ENCODE measurements at regions not wholly inside any gene's neighbourhood (a gene's known extent, or its start where the extent isn't known, plus 50 kb on each side); places are given as distances from the start of the nearest gene placed in this dataset.

DNA sequence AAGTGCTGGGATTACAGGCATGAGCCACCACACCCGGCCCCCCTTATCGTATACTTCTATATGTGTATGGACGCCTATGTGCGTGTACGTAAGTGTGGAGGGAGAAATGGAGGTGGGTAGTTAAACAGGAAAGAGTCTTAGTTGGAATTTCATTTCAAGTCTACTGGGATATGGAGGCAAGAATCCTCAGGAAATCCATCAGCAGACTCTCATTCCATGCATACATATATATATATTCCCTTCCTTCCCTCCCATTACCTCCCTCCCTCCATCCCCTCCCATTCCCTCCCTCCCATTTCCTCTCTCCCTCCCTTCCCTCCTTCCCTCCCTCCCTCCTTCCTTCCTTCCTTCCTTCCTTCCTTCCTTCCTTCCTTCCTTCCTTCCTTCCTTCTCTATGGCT, 391.7 kb upstream of the RBFOX1 start:
- no peaks in the 10 kb centered on the region for H3K36me3 ChIP-seq
- no peak for DNase-seq (ENCODE audit: extremely low spot score in 2 of 2)
- no peaks in the 10 kb centered on the region for H3K9me3 ChIP-seq
- TF ChIP-seq POLR2AphosphoS5 (IDR thresholded peaks at IDR 0.05; ENCODE audit: insufficient read depth in 1 of 2, low read depth in 1 of 2) = no peak
- TF ChIP-seq POLR2A (IDR thresholded peaks at IDR 0.05) = no peak
- TF ChIP-seq, protein P1, sequence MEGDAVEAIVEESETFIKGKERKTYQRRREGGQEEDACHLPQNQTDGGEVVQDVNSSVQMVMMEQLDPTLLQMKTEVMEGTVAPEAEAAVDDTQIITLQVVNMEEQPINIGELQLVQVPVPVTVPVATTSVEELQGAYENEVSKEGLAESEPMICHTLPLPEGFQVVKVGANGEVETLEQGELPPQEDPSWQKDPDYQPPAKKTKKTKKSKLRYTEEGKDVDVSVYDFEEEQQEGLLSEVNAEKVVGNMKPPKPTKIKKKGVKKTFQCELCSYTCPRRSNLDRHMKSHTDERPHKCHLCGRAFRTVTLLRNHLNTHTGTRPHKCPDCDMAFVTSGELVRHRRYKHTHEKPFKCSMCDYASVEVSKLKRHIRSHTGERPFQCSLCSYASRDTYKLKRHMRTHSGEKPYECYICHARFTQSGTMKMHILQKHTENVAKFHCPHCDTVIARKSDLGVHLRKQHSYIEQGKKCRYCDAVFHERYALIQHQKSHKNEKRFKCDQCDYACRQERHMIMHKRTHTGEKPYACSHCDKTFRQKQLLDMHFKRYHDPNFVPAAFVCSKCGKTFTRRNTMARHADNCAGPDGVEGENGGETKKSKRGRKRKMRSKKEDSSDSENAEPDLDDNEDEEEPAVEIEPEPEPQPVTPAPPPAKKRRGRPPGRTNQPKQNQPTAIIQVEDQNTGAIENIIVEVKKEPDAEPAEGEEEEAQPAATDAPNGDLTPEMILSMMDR (IDR thresholded peaks at IDR 0.05) = no peak
- H3K27me3 ChIP-seq = no peaks in the 10 kb centered on the region
- no peak overlapping the region for H3K4me3 ChIP-seq
- intact Hi-C loops (cut with DNase I) = no loop called here
- H3K27ac ChIP-seq = no peak overlapping the region
- no peaks in the 10 kb centered on the region for H3K4me1 ChIP-seq

DNA sequence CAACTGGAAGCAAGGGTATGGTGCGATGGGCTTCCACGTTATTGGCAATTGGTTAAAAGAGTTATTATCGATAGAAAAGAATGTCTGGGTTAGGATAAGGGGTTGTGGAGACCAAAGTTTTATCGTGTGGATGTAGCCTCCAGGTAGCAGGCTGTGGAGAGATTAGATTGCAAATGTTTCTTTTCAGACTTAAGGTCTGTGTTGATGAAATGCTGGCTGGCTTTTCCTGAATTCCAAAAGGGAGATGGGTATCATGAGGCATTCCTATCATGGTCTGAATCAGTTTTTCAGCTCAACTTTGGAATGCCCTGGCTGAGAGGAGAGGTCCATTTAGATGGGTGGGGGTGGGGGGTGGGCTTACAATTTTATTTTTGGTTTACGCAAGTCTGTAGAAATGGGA, 395.0 kb upstream of the RBFOX1 start:
- Histone ChIP-seq H3K4me3 (no peak overlapping the region), H3K27ac (no peak overlapping the region), H3K36me3 (no peaks in the 10 kb centered on the region), H3K27me3 (no peaks in the 10 kb centered on the region), H3K4me1 (no peaks in the 10 kb centered on the region), H3K9me3 (no peaks in the 10 kb centered on the region)
- intact Hi-C loops (cut with DNase I) = no loop called here
- no peak for TF ChIP-seq POLR2A (IDR thresholded peaks at IDR 0.05)
- TF ChIP-seq, protein P1 (IDR thresholded peaks at IDR 0.05) = no peak
- TF ChIP-seq POLR2AphosphoS5 (IDR thresholded peaks at IDR 0.05; ENCODE audit: insufficient read depth in 1 of 2, low read depth in 1 of 2) = no peak
- no peak for DNase-seq (ENCODE audit: extremely low spot score in 2 of 2)

DNA sequence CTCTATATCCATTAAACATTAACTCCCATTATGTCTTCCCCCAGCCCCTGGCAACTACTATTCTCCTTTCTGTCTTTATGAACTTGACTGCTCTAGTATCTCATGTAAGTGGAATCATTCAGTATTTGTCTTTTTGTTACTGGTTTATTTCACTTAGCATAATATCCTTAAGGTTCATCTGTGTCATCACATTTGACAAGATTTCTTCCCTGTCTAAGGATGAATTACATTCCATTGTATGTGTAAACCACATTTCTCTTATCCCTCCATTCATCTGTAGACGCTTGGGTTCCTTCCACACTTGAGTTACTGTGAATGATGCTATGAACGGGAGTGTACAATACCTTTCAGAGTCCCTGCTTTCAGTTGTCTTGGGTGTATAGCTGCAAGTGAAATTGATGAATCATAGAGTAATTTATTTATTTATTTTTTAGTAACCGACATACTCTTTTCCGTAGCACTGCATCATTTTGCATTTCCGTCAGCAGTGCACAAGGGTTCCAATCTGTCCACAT, 399.7 kb upstream of the RBFOX1 start:
- H3K36me3 ChIP-seq = no peaks in the 10 kb centered on the region
- H3K27me3 ChIP-seq = no peaks in the 10 kb centered on the region
- no peak overlapping the region for H3K27ac ChIP-seq
- DNase-seq (ENCODE audit: extremely low spot score in 2 of 2) = no peak
- TF ChIP-seq, protein P1 (IDR thresholded peaks at IDR 0.05) = no peak
- no peak for TF ChIP-seq POLR2AphosphoS5 (IDR thresholded peaks at IDR 0.05; ENCODE audit: insufficient read depth in 1 of 2, low read depth in 1 of 2)
- TF ChIP-seq POLR2A (IDR thresholded peaks at IDR 0.05) = no peak
- intact Hi-C loops (cut with DNase I) = no loop called here
- no peaks in the 10 kb centered on the region for H3K9me3 ChIP-seq
- no peaks in the 10 kb centered on the region for H3K4me1 ChIP-seq
- H3K4me3 ChIP-seq = no peak overlapping the region

DNA sequence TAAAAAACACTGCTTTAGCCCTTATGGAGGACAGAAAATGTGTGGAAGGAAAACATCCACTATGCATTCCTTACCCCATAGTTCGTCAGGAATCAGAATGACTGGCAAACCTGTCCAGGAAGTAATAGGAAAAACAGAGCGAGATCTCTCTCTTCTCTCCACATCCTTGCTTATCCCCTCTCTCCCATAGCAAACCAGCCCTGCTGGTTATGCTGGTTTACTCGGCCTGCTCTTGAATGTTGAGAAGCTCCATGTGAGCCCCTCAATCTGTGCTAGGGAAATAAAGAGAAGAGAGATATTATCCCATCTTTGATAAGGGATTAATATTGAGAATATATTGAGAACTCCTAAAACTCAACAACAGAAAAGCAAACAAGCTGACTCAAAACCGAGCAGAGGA, 402.8 kb upstream of the RBFOX1 start:
- Histone ChIP-seq H3K27ac (no peak overlapping the region), H3K9me3 (no peaks in the 10 kb centered on the region), H3K4me1 (no peaks in the 10 kb centered on the region), H3K36me3 (no peaks in the 10 kb centered on the region), H3K27me3 (no peaks in the 10 kb centered on the region), H3K4me3 (no peak overlapping the region)
- no peak for DNase-seq (ENCODE audit: extremely low spot score in 2 of 2)
- intact Hi-C loops (cut with DNase I) = no loop called here
- TF ChIP-seq POLR2A (IDR thresholded peaks at IDR 0.05) (no peak), POLR2AphosphoS5 (IDR thresholded peaks at IDR 0.05; ENCODE audit: insufficient read depth in 1 of 2, low read depth in 1 of 2) (no peak)
- TF ChIP-seq, protein P1 (IDR thresholded peaks at IDR 0.05) = no peak

DNA sequence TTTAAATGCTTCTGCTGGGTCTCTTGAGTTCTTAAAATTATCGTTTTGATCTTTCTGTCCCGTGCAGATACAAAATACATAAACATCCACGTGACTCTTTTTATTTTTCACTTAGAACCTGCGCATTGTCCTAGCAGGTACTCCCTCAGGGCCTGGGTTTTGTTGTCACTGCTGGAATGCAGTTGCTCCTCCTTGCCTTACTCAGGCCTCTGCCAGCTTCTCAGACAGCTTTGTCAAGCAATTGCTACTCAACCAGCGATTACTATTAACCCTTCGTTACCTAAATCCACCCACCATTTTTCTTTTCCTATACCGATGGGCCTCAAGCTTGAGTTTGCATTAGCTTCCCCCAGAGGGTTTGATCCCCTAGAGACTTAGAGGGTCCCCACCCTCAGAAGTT, 405.9 kb upstream of the RBFOX1 start:
- intact Hi-C loops (cut with DNase I) = no loop called here
- no peaks in the 10 kb centered on the region for H3K4me1 ChIP-seq
- H3K36me3 ChIP-seq = no peaks in the 10 kb centered on the region
- TF ChIP-seq POLR2A (IDR thresholded peaks at IDR 0.05) (no peak), POLR2AphosphoS5 (IDR thresholded peaks at IDR 0.05; ENCODE audit: insufficient read depth in 1 of 2, low read depth in 1 of 2) (no peak)
- TF ChIP-seq, protein P1 (IDR thresholded peaks at IDR 0.05) = no peak
- H3K27me3 ChIP-seq = no peaks in the 10 kb centered on the region
- no peak for DNase-seq (ENCODE audit: extremely low spot score in 2 of 2)
- H3K27ac ChIP-seq = no peak overlapping the region
- no peak overlapping the region for H3K4me3 ChIP-seq
- no peaks in the 10 kb centered on the region for H3K9me3 ChIP-seq

Data from vagina (tissue), 2 donors.